HepG2 (cell line): ENCODE measurements at regions not wholly inside any gene's neighbourhood (a gene's known extent, or its start where the extent isn't known, plus 50 kb on each side); places are given as distances from the start of the nearest gene placed in this dataset.

Experiments
- ATAC-seq: fragments of 200-7000 bp; cut with Tn5 transposase; 3 replicates; pipeline ENCODE4 v1.9.1; 2020; ENCODE audit warnings: mild to moderate bottlenecking, moderate library complexity
- BruUV-seq: library from RNA; stranded (reverse); fragments of 400-500 nt; replicated peaks from 2 replicates; lab custom pipeline; 2021; lab: Mats Ljungman, UMichigan
- CTCF ChIA-PET: fragments of 300-600 bp; formaldehyde crosslinking; extraction: SDS; loops from one replicate; lab custom pipeline; 2021; ENCODE audit warnings: low total read pairs, inconsistent platforms, low intra/inter-chr PET ratio; lab: Yijun Ruan, JAX
- POLR2A ChIA-PET: fragments of 350-600 bp; sonication (Branson Sonifier 250); formaldehyde crosslinking; loops from one replicate; lab custom pipeline; 2020; ENCODE audit warnings: antibody characterized with exemption, inconsistent platforms; lab: Yijun Ruan, JAX
- DNase-seq: peaks from one replicate; pipeline ENCODE4 v3.0.0-alpha.2; 2015; ENCODE audit warnings: low spot score
- FAIRE-seq: peaks from 3 replicates; lab custom pipeline; 2011; peaks lifted over from hg19 to GRCh38; lab: Jason Lieb, UNC
- H2AFZ ChIP-seq: one replicate; pipeline ENCODE4 v1.6.1; 2011; ENCODE audit warnings: low read length, inconsistent platforms
- H3K27ac ChIP-seq: fragments of 300-600 bp; 3 replicates; pipeline ENCODE4 v1.8.0; 2011; ENCODE audit warnings: mixed run types, mild to moderate bottlenecking, mixed read lengths, low read length, inconsistent platforms; ENCODE audit not compliant: insufficient read depth; ENCODE audit errors: extremely low read length
- H3K27me3 ChIP-seq, 2 experiments: fragments of 200-600 bp in 1 of 2; 2 replicates in 1 of 2; 3 replicates in 1 of 2; pipeline versions ENCODE4 v1.6.0 to v1.8.0; 2011; ENCODE audit warnings: low read length in 2 of 2, mild to moderate bottlenecking in 2 of 2, moderate library complexity in 2 of 2, inconsistent platforms in 1 of 2; ENCODE audit not compliant: insufficient read depth in 2 of 2, control insufficient read depth in 1 of 2
- H3K36me3 ChIP-seq, 2 experiments: fragments of 200-600 bp in 1 of 2; replicated peaks in 1 of 2; 2 replicates in 1 of 2; 3 replicates in 1 of 2; pipeline versions ENCODE4 v1.5.1 to v1.8.0; 2011; ENCODE audit warnings: low read length in 2 of 2, inconsistent platforms in 1 of 2; ENCODE audit not compliant: insufficient read depth in 2 of 2, control insufficient read depth in 1 of 2
- H3K4me1 ChIP-seq: 2 replicates; pipeline ENCODE4 v1.5.1; 2012; ENCODE audit warnings: low read length, inconsistent platforms; ENCODE audit not compliant: insufficient read depth
- H3K4me2 ChIP-seq: 2 replicates; pipeline ENCODE4 v1.6.0; 2011; ENCODE audit warnings: low read depth, low read length, inconsistent platforms
- H3K4me3 ChIP-seq, 3 experiments: fragments of 200-600 bp in 1 of 3; sonication (generic), shearing (Covaris generic) in 1 of 3; replicated peaks in 1 of 3; 2 replicates each; pipeline ENCODE4 v1.5.1; 2011 to 2016; ENCODE audit warnings: low read length in 3 of 3, inconsistent platforms in 2 of 3, low read depth in 2 of 3, mild to moderate bottlenecking in 2 of 3, control low read depth in 1 of 3, mixed read lengths in 1 of 3; ENCODE audit not compliant: insufficient read depth in 1 of 3
- H3K79me2 ChIP-seq: one replicate; pipeline ENCODE4 v1.6.1; 2011; ENCODE audit warnings: low read length, inconsistent platforms; ENCODE audit not compliant: insufficient read depth
- H3K9ac ChIP-seq: 2 replicates; pipeline ENCODE4 v1.6.0; 2011; ENCODE audit warnings: mild to moderate bottlenecking, low read depth, low read length, inconsistent platforms; ENCODE audit not compliant: insufficient read depth
- H3K9me3 ChIP-seq: 2 replicates; pipeline ENCODE4 v1.5.1; 2012; ENCODE audit warnings: mild to moderate bottlenecking, low read length
- H4K20me1 ChIP-seq: 2 replicates; pipeline ENCODE4 v1.6.0; 2011; ENCODE audit warnings: inconsistent platforms, mild to moderate bottlenecking, low read length, moderate library complexity; ENCODE audit not compliant: insufficient read depth
- FOSL2 ChIP-seq: sonication (generic); formaldehyde crosslinking; IDR thresholded peaks from 2 replicates; pipeline ENCODE4 v1.4.0; 2020; ENCODE audit warnings: missing genetic modification reagents
- GPN1 ChIP-seq: sonication (generic); formaldehyde crosslinking; IDR thresholded peaks from 2 replicates; pipeline ENCODE4 v1.5.1; 2020; ENCODE audit warnings: missing genetic modification reagents, borderline replicate concordance
- NKX3-1 ChIP-seq: sonication (generic); formaldehyde crosslinking; IDR thresholded peaks from 2 replicates; pipeline ENCODE4 v1.5.0; 2020; ENCODE audit warnings: missing genetic modification reagents
- PAF1 ChIP-seq: IDR thresholded peaks from 2 replicates; pipeline ENCODE4 v1.6.1; 2016; ENCODE audit warnings: missing genetic modification reagents, missing compliant biosample characterization
- TRIM24 ChIP-seq: sonication (generic); formaldehyde crosslinking; IDR thresholded peaks from 2 replicates; pipeline ENCODE4 v1.8.0; 2022; ENCODE audit warnings: mild to moderate bottlenecking, missing genetic modification reagents
- ZNF44 ChIP-seq: sonication (generic); formaldehyde crosslinking; IDR thresholded peaks from 2 replicates; pipeline ENCODE4 v1.5.1; 2020; ENCODE audit warnings: mild to moderate bottlenecking, missing genetic modification reagents
- WGBS: methylation state at CpG from one replicate; pipeline ENCODE4 v1.1.6; 2017; ENCODE audit warnings: low lambda C conversion rate; 5-methylcytosine and 5-hydroxymethylcytosine counted together
- in situ Hi-C: cut with HindIII; loops from 2 replicates; pipeline ENCODE4 v1.10.0; 2017; ENCODE audit warnings: low pct_unique_long_range_greater_than_20kb; ENCODE audit not compliant: extremely low pct_ligation_motif_present
- intact Hi-C: fragments of 100-400 bp; cut with micrococcal nuclease; formaldehyde crosslinking; loops from one replicate; pipeline ENCODE4 v1.10.0; 2022; ENCODE audit not compliant: unreplicated experiment
- TF ChIP-seq, protein P1 (sequence below): sonication (generic); formaldehyde crosslinking; IDR thresholded peaks from 2 replicates; pipeline ENCODE4 v1.5.0; 2020; ENCODE audit warnings: mild to moderate bottlenecking, low read depth, missing genetic modification reagents, borderline replicate concordance
- TF ChIP-seq, protein P2 (sequence below): IDR thresholded peaks from 2 replicates; pipeline ENCODE4 v1.6.1; 2012; ENCODE audit warnings: low read depth, low read length, improper control_type of control experiment
- TF ChIP-seq, protein P3 (sequence below): sonication (generic); formaldehyde crosslinking; IDR thresholded peaks from 2 replicates; pipeline ENCODE4 v1.4.0; 2020; ENCODE audit warnings: missing genetic modification reagents

DNA sequence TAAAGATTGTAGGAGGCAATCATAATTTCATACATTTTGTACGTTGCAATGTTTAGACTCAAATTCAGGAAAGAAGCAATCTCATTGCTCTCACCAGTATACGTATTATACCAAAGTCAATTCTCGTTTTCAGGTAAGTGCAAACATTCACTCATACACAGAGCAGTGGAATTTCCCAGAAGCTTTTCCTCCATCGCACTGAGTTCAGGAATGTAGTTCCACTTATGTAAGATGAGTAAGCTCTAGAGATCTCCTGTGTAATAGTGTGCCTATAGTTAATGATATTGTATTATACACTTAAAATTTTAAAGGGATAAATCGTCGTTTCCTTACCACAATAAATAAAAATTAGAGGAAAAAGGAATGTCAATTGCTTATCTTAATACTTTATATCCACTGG is 470.8 kb upstream of the KCND2 start:
- TF ChIP-seq, protein P1, sequence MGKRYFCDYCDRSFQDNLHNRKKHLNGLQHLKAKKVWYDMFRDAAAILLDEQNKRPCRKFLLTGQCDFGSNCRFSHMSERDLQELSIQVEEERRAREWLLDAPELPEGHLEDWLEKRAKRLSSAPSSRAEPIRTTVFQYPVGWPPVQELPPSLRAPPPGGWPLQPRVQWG (CRISPR knock-in tag): no peak
- no peak for TF ChIP-seq ZNF44 (CRISPR knock-in tag)
- TF ChIP-seq GPN1 (CRISPR knock-in tag): no peak
- TF ChIP-seq TRIM24 (CRISPR knock-in tag): no peak
- no peak for TF ChIP-seq NKX3-1 (CRISPR knock-in tag)
- TF ChIP-seq, protein P2, sequence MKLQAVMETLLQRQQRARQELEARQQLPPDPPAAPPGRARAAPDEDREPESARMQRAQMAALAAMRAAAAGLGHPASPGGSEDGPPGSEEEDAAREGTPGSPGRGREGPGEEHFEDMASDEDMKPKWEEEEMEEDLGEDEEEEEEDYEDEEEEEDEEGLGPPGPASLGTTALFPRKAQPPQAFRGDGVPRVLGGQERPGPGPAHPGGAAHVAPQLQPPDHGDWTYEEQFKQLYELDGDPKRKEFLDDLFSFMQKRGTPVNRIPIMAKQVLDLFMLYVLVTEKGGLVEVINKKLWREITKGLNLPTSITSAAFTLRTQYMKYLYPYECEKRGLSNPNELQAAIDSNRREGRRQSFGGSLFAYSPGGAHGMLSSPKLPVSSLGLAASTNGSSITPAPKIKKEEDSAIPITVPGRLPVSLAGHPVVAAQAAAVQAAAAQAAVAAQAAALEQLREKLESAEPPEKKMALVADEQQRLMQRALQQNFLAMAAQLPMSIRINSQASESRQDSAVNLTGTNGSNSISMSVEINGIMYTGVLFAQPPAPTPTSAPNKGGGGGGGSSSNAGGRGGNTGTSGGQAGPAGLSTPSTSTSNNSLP: no peak
- TF ChIP-seq, protein P3, sequence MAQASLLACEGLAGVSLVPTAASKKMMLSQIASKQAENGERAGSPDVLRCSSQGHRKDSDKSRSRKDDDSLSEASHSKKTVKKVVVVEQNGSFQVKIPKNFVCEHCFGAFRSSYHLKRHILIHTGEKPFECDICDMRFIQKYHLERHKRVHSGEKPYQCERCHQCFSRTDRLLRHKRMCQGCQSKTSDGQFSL (CRISPR knock-in tag): no peak
- no peak for TF ChIP-seq FOSL2 (CRISPR knock-in tag)
- no peak for TF ChIP-seq PAF1 (CRISPR knock-in tag)
- ChIA-PET CTCF (no interaction called here), POLR2A (no interaction called here)
- Histone ChIP-seq H3K36me3 (no peaks in the 10 kb centered on the region), H4K20me1 (no peaks in the 10 kb centered on the region), H3K4me1 (no peaks in the 10 kb centered on the region), H3K79me2 (no peaks in the 10 kb centered on the region), H3K27me3 (no peaks in the 10 kb centered on the region; a peak in 1 of 5 replicates), H3K4me3 (no peak overlapping the region), H3K9ac (no peak overlapping the region), H3K4me2 (no peak overlapping the region), H3K9me3 (no peaks in the 10 kb centered on the region), H2AFZ (no peak overlapping the region), H3K27ac (no peak overlapping the region)
- WGBS: 9% methylated on average over 6 of the region's 6 CpGs
- no TSS peak for BruUV-seq
- ATAC-seq (no peak), FAIRE-seq (no peak), DNase-seq (peak; percentile 0)
- in situ Hi-C loops (no loop called here), intact Hi-C loops (no loop called here)
